ENCODE measurements at regions not wholly inside any gene's neighbourhood (a gene's known extent, or its start where the extent isn't known, plus 50 kb on each side); places are given as distances from the start of the nearest gene placed in this dataset.
A peak's percentile ranks its signal among the peaks of the same experiment; 100 is the strongest.

GRCh38 chr3:124094496-124094895, 102.6 kb upstream of the ROPN1 start:
- TF ChIP-seq CTCF (IDR thresholded peaks at IDR 0.05; ENCODE audit: borderline replicate concordance, extremely low read depth, insufficient read depth): no peak
- no peaks in the 10 kb centered on the region for H3K9me3 ChIP-seq (ENCODE audit: control insufficient read depth in 2 of 3, insufficient read depth in 1 of 3, low read length in 3 of 3)
- H3K4me1 ChIP-seq (ENCODE audit: control insufficient read depth in 2 of 3, insufficient read depth in 2 of 3, low read depth in 1 of 3, low read length in 3 of 3): no peaks in the 10 kb centered on the region
- no peak overlapping the region for H3K4me3 ChIP-seq (ENCODE audit: low read length in 3 of 3)
- intact Hi-C loops (cut with DNase I): no loop called here
- H3K9ac ChIP-seq (ENCODE audit: low read length in 3 of 3): no peak overlapping the region
- no peaks in the 10 kb centered on the region for H3K36me3 ChIP-seq (ENCODE audit: control insufficient read depth in 2 of 3, insufficient read depth in 3 of 3, low read length in 3 of 3)
- no peak for FAIRE-seq
- no peaks in the 10 kb centered on the region for H3K27me3 ChIP-seq (ENCODE audit: control insufficient read depth, insufficient read depth, low read length)
- no peak overlapping the region for H3K27ac ChIP-seq (ENCODE audit: low read depth in 2 of 2, low read length in 2 of 2)
- DNase-seq: peak; percentile 63 to 69 (median 65)

- Histone ChIP-seq H3K9me3 (ENCODE audit: control insufficient read depth in 2 of 3, insufficient read depth in 1 of 3, low read length in 3 of 3) (no peaks in the 10 kb centered on the region), H3K27ac (ENCODE audit: low read depth in 2 of 2, low read length in 2 of 2) (no peak overlapping the region), H3K36me3 (ENCODE audit: control insufficient read depth in 2 of 3, insufficient read depth in 3 of 3, low read length in 3 of 3) (no peaks in the 10 kb centered on the region), H3K4me1 (ENCODE audit: control insufficient read depth in 2 of 3, insufficient read depth in 2 of 3, low read depth in 1 of 3, low read length in 3 of 3) (no peaks in the 10 kb centered on the region), H3K9ac (ENCODE audit: low read length in 3 of 3) (no peak overlapping the region), H3K4me3 (ENCODE audit: low read length in 3 of 3) (no peak overlapping the region), H3K27me3 (ENCODE audit: control insufficient read depth, insufficient read depth, low read length) (no peaks in the 10 kb centered on the region)
- FAIRE-seq: no peak
- intact Hi-C loops (cut with DNase I): no loop called here
- no peak for DNase-seq
- no peak for TF ChIP-seq CTCF (IDR thresholded peaks at IDR 0.05; ENCODE audit: borderline replicate concordance, extremely low read depth, insufficient read depth)
These were observed 105.6 kb upstream of the ROPN1 start for GRCh38 chr3:124097362-124098131.

DNA sequence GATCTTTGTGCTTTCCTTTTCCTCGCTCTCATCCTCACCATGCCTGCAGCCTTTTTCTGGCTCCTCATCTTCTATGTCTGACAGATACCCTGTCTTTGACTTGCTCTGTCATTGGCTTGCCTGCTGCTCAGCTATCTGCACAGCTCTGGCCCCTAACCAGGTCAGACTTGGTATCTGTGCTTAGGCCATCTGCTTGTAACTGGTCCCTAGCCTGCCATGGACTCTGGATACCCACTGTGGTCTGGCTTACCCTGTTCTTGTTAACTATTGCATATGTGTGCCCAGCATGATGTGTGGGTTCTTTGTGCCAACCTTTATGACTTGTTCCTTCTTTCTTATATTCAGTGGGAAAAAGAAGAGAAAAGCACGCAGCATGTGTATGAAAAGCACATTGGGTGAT, 109.7 kb upstream of the ROPN1 start:
- Histone ChIP-seq H3K27ac (ENCODE audit: low read depth in 2 of 2, low read length in 2 of 2) (no peak overlapping the region), H3K4me3 (ENCODE audit: low read length in 3 of 3) (no peak overlapping the region), H3K9me3 (ENCODE audit: control insufficient read depth in 2 of 3, insufficient read depth in 1 of 3, low read length in 3 of 3) (peaks cover 0 to 2% (median 0%) of the 10 kb centered on the region in 3 donors), H3K27me3 (ENCODE audit: control insufficient read depth, insufficient read depth, low read length) (no peaks in the 10 kb centered on the region), H3K36me3 (ENCODE audit: control insufficient read depth in 2 of 3, insufficient read depth in 3 of 3, low read length in 3 of 3) (no peaks in the 10 kb centered on the region), H3K9ac (ENCODE audit: low read length in 3 of 3) (no peak overlapping the region), H3K4me1 (ENCODE audit: control insufficient read depth in 2 of 3, insufficient read depth in 2 of 3, low read depth in 1 of 3, low read length in 3 of 3) (no peaks in the 10 kb centered on the region)
- no peak for TF ChIP-seq CTCF (IDR thresholded peaks at IDR 0.05; ENCODE audit: borderline replicate concordance, extremely low read depth, insufficient read depth)
- intact Hi-C loops (cut with DNase I): no loop called here
- FAIRE-seq: no peak
- DNase-seq: no peak
